SK-N-MC (cell line): ENCODE measurements at regions not wholly inside any gene's neighbourhood (a gene's known extent, or its start where the extent isn't known, plus 50 kb on each side); places are given as distances from the start of the nearest gene placed in this dataset.

Experiments
- DNase-seq: peaks from one replicate; pipeline ENCODE4 v3.0.0-alpha.2; 2011; ENCODE audit warnings: low read depth, low spot score
- H3K27ac ChIP-seq: fragments of 200-600 bp; sonication (generic); 2 replicates; pipeline ENCODE4 v1.5.1; 2016; ENCODE audit warnings: mixed run types
- H3K36me3 ChIP-seq: fragments of 200-600 bp; sonication (generic); 2 replicates; pipeline ENCODE4 v1.6.1; 2017; ENCODE audit warnings: antibody characterized with exemption, low read length, mixed read lengths; ENCODE audit not compliant: insufficient read depth
- H3K4me3 ChIP-seq: fragments of 200-600 bp; sonication (generic); 2 replicates; pipeline ENCODE4 v1.5.1; 2016
- H3K9ac ChIP-seq: fragments of 200-600 bp; sonication (generic); 2 replicates; pipeline ENCODE4 v1.8.0; 2017; ENCODE audit warnings: mixed run types, mixed read lengths; ENCODE audit not compliant: insufficient read length
- H3K9me3 ChIP-seq: fragments of 200-600 bp; sonication (generic); 2 replicates; pipeline ENCODE4 v1.6.1; 2017; ENCODE audit warnings: low read depth, mild to moderate bottlenecking, antibody characterized with exemption, low read length, moderate library complexity, mixed read lengths
- EZH2 ChIP-seq: fragments of 200-600 bp; sonication (generic); IDR thresholded peaks from one replicate; pipeline ENCODE4 v1.6.1; 2017; ENCODE audit warnings: antibody characterized with exemption
- FOXP2 ChIP-seq: optimal IDR thresholded peaks from 2 replicates; pipeline ENCODE3; 2011; ENCODE audit warnings: mild to moderate bottlenecking, moderate library complexity; ENCODE audit not compliant: insufficient read depth; ENCODE audit errors: extremely low read length, control extremely low read depth
- POLR2AphosphoS5 ChIP-seq: IDR thresholded peaks from 2 replicates; pipeline ENCODE4 v1.6.1; 2012; ENCODE audit warnings: mild to moderate bottlenecking, low read depth, low read length, borderline replicate concordance

GRCh38 chr5:54628050-54628449, 110.5 kb downstream of the SNX18 start:
- no peak overlapping the region for H3K4me3 ChIP-seq
- H3K9ac ChIP-seq: no peak overlapping the region
- no peaks in the 10 kb centered on the region for H3K36me3 ChIP-seq
- H3K9me3 ChIP-seq: no peaks in the 10 kb centered on the region
- H3K27ac ChIP-seq: no peak overlapping the region
- TF ChIP-seq POLR2AphosphoS5 (no peak), EZH2 (no peak), FOXP2 (no peak)
- DNase-seq: no peak

- TF ChIP-seq EZH2: no peak
- TF ChIP-seq FOXP2: no peak
- TF ChIP-seq POLR2AphosphoS5: no peak
- Histone ChIP-seq H3K9me3 (no peaks in the 10 kb centered on the region), H3K4me3 (no peak overlapping the region), H3K27ac (no peak overlapping the region), H3K9ac (no peak overlapping the region), H3K36me3 (no peaks in the 10 kb centered on the region)
- DNase-seq: no peak
These were observed 108.8 kb downstream of the SNX18 start for GRCh38 chr5:54626407-54626806.

- H3K4me3 ChIP-seq: peak overlapping the region; percentile 6; the same call in 1 of the 2 replicates
- no peaks in the 10 kb centered on the region for H3K9me3 ChIP-seq
- no peaks in the 10 kb centered on the region for H3K36me3 ChIP-seq
- DNase-seq: no peak
- no peak overlapping the region for H3K9ac ChIP-seq
- no peak overlapping the region for H3K27ac ChIP-seq
- TF ChIP-seq FOXP2: no peak
- TF ChIP-seq EZH2: no peak
- no peak for TF ChIP-seq POLR2AphosphoS5
These were observed 107.4 kb downstream of the SNX18 start for GRCh38 chr5:54624805-54625568.

- Histone ChIP-seq H3K9me3 (no peaks in the 10 kb centered on the region), H3K36me3 (no peaks in the 10 kb centered on the region), H3K27ac (no peak overlapping the region), H3K9ac (no peak overlapping the region), H3K4me3 (no peak overlapping the region)
- DNase-seq: no peak
- TF ChIP-seq POLR2AphosphoS5 (no peak), FOXP2 (no peak), EZH2 (no peak)
These were observed 104.2 kb downstream of the SNX18 start for GRCh38 chr5:54621709-54622108.

DNA sequence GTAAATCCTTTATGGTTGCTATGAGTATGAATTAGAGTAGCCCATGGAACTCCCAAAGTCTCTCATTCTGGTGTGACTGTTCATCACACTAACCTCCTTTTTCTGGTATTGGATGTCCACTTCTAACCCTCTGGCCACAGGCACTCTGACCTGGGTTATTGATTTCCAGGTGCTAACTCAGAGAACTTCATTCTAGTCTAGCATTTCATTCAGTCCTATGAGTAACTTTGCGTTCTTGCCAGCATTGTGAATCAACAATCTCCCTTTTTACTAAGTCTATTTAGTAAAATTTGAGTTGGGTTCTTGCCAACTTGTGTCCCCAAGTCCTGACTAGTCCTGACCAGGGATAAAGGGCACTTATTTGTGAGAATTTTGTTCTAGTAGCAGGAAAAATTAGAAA, 103.5 kb downstream of the SNX18 start:
- no peak for DNase-seq
- H3K9me3 ChIP-seq: no peaks in the 10 kb centered on the region
- TF ChIP-seq POLR2AphosphoS5 (no peak), FOXP2 (no peak), EZH2 (no peak)
- no peak overlapping the region for H3K4me3 ChIP-seq
- no peak overlapping the region for H3K27ac ChIP-seq
- H3K9ac ChIP-seq: no peak overlapping the region
- H3K36me3 ChIP-seq: no peaks in the 10 kb centered on the region

GRCh38 chr5:54620141-54620933, 102.8 kb downstream of the SNX18 start:
- TF ChIP-seq POLR2AphosphoS5 (no peak), FOXP2 (no peak), EZH2 (no peak)
- no peaks in the 10 kb centered on the region for H3K36me3 ChIP-seq
- no peak for DNase-seq
- no peak overlapping the region for H3K9ac ChIP-seq
- H3K4me3 ChIP-seq: no peak overlapping the region
- no peak overlapping the region for H3K27ac ChIP-seq
- H3K9me3 ChIP-seq: no peaks in the 10 kb centered on the region

GRCh38 chr5:54619731-54620130, 102.2 kb downstream of the SNX18 start:
- no peak overlapping the region for H3K9ac ChIP-seq
- no peak for TF ChIP-seq EZH2
- no peak for TF ChIP-seq FOXP2
- TF ChIP-seq POLR2AphosphoS5: no peak
- H3K27ac ChIP-seq: no peak overlapping the region
- no peak overlapping the region for H3K4me3 ChIP-seq
- H3K36me3 ChIP-seq: no peaks in the 10 kb centered on the region
- no peak for DNase-seq
- H3K9me3 ChIP-seq: no peaks in the 10 kb centered on the region

- Histone ChIP-seq H3K9me3 (no peaks in the 10 kb centered on the region), H3K27ac (no peak overlapping the region), H3K4me3 (no peak overlapping the region), H3K36me3 (no peaks in the 10 kb centered on the region), H3K9ac (no peak overlapping the region)
- DNase-seq: no peak
- no peak for TF ChIP-seq FOXP2
- no peak for TF ChIP-seq POLR2AphosphoS5
- no peak for TF ChIP-seq EZH2
These were observed 99.1 kb downstream of the SNX18 start for GRCh38 chr5:54616518-54617220.
